Activated naive CD4-positive, alpha-beta T cell treated with anti-CD3 and anti-CD28 coated beads for 36 hours (primary cell): ENCODE measurements at regions not wholly inside any gene's neighbourhood (a gene's known extent, or its start where the extent isn't known, plus 50 kb on each side); places are given as distances from the start of the nearest gene placed in this dataset.

Experiments used
- CTCF ChIA-PET: fragments of 350-600 bp; sonication (Branson Sonifier 250); formaldehyde crosslinking; loops from one replicate; lab custom pipeline; 2021; ENCODE audit warnings: antibody characterized with exemption; lab: Charles Lee
- DNase-seq: peaks from one replicate; pipeline ENCODE4 v3.0.0-alpha.2; 2020
- H3K27ac Mint-ChIP-seq: one replicate; pipeline ENCODE4 v1.8.0; 2021; ENCODE audit warnings: mild to moderate bottlenecking, mixed read lengths
- H3K27me3 Mint-ChIP-seq: one replicate; pipeline ENCODE4 v1.8.0; 2021; ENCODE audit warnings: low read depth, mixed read lengths
- H3K36me3 Mint-ChIP-seq: one replicate; pipeline ENCODE4 v1.8.0; 2021; ENCODE audit warnings: low read depth, mixed read lengths
- H3K4me1 Mint-ChIP-seq: one replicate; pipeline ENCODE4 v1.8.0; 2021; ENCODE audit warnings: low read depth, mixed read lengths
- H3K4me3 Mint-ChIP-seq: one replicate; pipeline ENCODE4 v1.8.0; 2021; ENCODE audit warnings: mild to moderate bottlenecking, moderate library complexity, mixed read lengths
- H3K9me3 Mint-ChIP-seq: one replicate; pipeline ENCODE4 v1.8.0; 2021; ENCODE audit warnings: mixed read lengths
- intact Hi-C: fragments of 100-400 bp; cut with micrococcal nuclease; formaldehyde crosslinking; loops from one replicate; pipeline ENCODE4 v1.15.1; 2023

DNA sequence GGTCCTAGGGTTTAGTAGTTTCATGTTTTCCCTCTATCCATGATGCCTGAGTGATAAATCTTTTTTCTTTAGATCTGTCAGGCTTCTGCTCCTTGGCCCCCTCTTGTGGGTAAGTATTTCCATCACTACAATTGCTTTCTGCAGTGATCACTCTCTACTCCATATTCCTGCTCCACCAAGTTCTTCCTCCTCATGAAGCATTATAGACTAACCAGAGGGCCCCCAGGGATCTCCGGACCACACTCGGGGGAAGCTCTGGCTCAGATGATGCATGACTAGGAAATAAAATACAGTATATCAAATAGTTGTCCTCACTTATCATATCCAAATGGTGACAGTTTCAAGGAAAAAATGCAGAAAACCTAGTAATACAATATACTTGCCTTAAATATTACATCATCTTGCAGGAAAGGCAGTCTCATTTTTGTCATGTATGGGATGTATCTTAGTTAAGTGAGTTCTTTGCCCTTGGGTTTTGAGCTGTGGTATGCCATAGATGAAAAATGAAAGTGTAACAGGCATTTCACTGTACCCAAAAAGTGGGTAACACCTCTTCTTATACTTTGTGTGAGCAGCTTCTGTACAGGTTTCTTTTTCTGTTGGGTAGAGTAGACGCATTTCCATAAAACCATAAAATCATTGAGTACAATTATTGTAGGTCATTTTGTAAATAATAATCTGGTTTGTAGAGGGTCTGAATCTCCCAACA is 200.9 kb upstream of the EYA4 start:
- Mint-ChIP-seq H3K4me3 (no peak overlapping the region), H3K27ac (no peak overlapping the region), H3K27me3 (peaks cover 2% of the 10 kb centered on the region), H3K4me1 (no peaks in the 10 kb centered on the region), H3K9me3 (no peaks in the 10 kb centered on the region), H3K36me3 (no peaks in the 10 kb centered on the region)
- CTCF ChIA-PET: interaction anchor here (1.1 to 1.5 kb wide), 2 partner anchors 40 to 210 kb away, joined by 3 to 4 read pairs; no protein-coding TSS in a partner anchor
- DNase-seq: no peak
- intact Hi-C loops: loop anchor here (2.0 to 5.0 kb wide), 3 partner anchors 77 to 498 kb away; no protein-coding TSS in a partner anchor

DNA sequence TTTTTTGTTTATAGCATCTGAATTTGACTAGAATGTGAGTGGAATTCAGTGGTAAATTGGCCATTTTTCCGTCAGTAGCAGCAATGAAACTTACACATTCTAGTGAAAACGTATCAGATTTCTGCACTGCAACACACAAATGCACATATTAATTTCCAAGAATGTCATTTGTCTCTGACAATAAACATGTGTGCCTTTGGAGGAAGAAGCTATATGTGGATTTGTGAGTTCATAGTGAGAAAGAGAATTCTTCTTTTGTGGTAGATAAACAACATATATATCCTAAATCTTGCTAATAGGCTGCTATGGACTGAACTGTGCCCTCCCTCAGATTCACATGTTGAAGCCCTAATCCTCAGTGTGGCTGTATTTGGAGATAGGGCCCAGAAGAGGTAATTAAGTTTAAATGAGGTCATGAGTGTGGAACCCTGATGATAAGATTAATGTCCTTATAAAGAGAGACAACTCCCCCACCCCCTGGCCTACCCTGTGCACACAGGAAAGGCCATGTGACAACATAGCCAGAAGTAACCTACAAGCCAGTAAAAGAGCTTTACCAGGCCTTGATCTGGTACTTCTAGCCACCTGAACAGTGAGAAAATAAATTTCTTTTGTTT is 200.2 kb upstream of the EYA4 start:
- Mint-ChIP-seq H3K36me3 (no peaks in the 10 kb centered on the region), H3K9me3 (no peaks in the 10 kb centered on the region), H3K27ac (no peak overlapping the region), H3K27me3 (peaks cover 2% of the 10 kb centered on the region), H3K4me1 (no peaks in the 10 kb centered on the region), H3K4me3 (no peak overlapping the region)
- intact Hi-C loops: loop anchor here (2.0 to 5.0 kb wide), 3 partner anchors 78 to 499 kb away; no protein-coding TSS in a partner anchor
- CTCF ChIA-PET: interaction anchor here (1.1 to 1.5 kb wide), 2 partner anchors 40 to 211 kb away, joined by 3 to 4 read pairs; no protein-coding TSS in a partner anchor
- no peak for DNase-seq

DNA sequence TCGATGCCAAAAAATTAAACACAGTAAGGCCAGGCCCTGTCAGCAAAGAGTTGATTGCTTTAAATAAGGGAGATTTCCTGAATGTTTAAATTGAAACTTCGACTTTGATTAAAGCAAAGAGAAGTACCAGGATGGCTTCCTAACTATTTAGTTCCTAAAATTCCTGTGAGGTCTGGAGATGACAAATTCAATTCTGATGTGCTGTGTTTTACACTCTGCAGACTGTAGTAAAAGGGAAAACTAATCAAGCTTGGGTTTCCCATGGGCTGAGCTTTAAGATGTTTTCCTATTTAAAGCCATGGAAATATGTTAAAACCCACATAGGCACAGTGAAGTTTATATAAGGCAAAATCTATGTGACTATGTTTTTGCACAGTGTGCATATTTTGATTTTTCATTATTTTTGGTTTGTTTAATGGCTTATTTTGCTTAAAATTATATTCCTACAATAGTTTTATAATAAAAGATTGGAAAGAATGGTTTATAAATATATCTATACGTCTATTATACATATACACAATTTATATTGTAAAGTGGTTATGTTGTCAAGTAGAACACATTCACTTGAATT is 198.5 kb upstream of the EYA4 start:
- DNase-seq: no peak
- Mint-ChIP-seq H3K4me3 (no peak overlapping the region), H3K4me1 (no peaks in the 10 kb centered on the region), H3K27ac (no peak overlapping the region), H3K27me3 (peaks cover 2% of the 10 kb centered on the region), H3K36me3 (no peaks in the 10 kb centered on the region), H3K9me3 (no peaks in the 10 kb centered on the region)
- intact Hi-C loops: loop anchor here (5.0 kb wide), 2 partner anchors 220 to 500 kb away; no protein-coding TSS in a partner anchor
- CTCF ChIA-PET: interaction anchor here (0.7 kb wide), 1 partner anchor 41 kb away, joined by 3 read pairs; no protein-coding TSS in a partner anchor

DNA sequence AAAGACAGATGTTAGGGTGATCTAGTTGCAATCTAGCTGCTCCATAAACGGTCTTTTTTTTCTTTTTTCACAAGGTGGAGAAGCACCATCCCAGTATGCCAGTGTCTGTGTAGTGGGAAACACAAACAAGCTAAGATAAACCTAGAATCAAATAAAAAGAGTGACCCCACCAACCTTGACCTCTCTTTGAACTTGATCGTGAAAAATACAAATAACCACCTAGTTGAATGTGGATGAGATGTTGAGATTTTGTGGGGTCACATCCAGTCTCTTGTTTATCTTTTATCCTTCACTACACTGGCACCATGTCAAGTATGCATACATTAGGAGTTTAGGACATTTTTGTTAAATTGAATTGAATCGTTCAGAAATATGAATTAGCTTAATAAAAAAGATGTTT is 194.6 kb upstream of the EYA4 start:
- intact Hi-C loops: no loop called here
- H3K4me1 Mint-ChIP-seq: no peaks in the 10 kb centered on the region
- H3K4me3 Mint-ChIP-seq: no peak overlapping the region
- H3K27me3 Mint-ChIP-seq: peaks cover 2% of the 10 kb centered on the region
- no peaks in the 10 kb centered on the region for H3K36me3 Mint-ChIP-seq
- H3K9me3 Mint-ChIP-seq: no peaks in the 10 kb centered on the region
- CTCF ChIA-PET: no interaction called here
- no peak for DNase-seq
- H3K27ac Mint-ChIP-seq: no peak overlapping the region

DNA sequence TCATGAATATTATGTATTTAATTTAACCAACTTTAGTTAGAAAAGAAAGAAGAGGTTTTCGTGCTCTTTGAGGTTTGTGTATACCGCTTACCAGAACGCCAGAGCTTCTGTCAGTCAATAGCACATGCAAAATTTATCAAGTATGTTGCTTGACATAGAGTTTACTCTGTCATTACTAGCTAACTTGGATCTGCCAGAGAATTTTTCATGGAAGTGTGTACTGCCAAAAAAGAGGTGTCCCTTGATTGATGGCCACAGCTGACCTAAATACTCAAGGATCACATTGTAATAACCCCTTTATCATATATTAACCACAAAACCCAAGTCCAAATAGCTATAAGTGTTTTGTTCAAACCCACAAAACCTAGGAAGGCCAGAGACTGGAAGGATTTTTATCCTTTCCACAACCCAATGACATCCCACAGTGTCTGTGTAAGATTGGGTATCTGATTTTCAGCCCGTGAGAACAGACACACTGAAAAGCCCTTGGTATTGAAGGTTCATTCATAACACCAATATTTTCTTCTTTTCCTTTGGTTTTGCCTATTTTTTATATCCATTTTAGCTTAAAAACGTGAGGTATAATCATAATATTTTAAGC is 194.0 kb upstream of the EYA4 start:
- Mint-ChIP-seq H3K9me3 (no peaks in the 10 kb centered on the region), H3K4me3 (no peak overlapping the region)
- CTCF ChIA-PET: interaction anchor here (1.4 kb wide), 1 partner anchor 216 kb away, joined by 5 read pairs; no protein-coding TSS in a partner anchor

DNA sequence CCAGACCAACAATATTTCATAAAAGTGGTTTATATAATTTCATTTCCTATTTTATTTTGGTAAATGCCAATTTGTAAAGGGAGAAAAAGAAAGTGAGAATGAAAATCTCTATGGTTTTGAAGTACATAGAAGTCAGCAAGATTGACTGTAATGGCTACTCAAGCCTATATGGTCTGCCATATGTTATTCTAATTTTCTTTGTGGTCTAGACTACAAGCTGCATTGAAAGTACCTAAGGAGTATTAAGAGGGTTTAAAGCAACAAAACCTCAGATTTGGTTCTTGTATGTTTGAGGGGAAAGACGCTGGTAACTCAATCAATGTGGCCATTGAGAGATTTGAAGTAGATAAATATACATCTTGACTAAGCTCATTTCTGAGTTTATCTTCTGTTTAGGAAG is 193.5 kb upstream of the EYA4 start:
- Mint-ChIP-seq H3K27me3 (peaks cover 2% of the 10 kb centered on the region), H3K4me1 (no peaks in the 10 kb centered on the region), H3K4me3 (no peak overlapping the region), H3K27ac (no peak overlapping the region), H3K9me3 (no peaks in the 10 kb centered on the region), H3K36me3 (no peaks in the 10 kb centered on the region)
- intact Hi-C loops: no loop called here
- CTCF ChIA-PET: interaction anchor here (1.4 kb wide), 1 partner anchor 217 kb away, joined by 5 read pairs; no protein-coding TSS in a partner anchor
- DNase-seq: no peak

More for the DNA sequence above, 194.0 kb upstream of the EYA4 start:
- Mint-ChIP-seq H3K27me3 (peaks cover 2% of the 10 kb centered on the region), H3K4me1 (no peaks in the 10 kb centered on the region), H3K27ac (no peak overlapping the region), H3K36me3 (no peaks in the 10 kb centered on the region)
- DNase-seq: no peak
- intact Hi-C loops: no loop called here

DNA sequence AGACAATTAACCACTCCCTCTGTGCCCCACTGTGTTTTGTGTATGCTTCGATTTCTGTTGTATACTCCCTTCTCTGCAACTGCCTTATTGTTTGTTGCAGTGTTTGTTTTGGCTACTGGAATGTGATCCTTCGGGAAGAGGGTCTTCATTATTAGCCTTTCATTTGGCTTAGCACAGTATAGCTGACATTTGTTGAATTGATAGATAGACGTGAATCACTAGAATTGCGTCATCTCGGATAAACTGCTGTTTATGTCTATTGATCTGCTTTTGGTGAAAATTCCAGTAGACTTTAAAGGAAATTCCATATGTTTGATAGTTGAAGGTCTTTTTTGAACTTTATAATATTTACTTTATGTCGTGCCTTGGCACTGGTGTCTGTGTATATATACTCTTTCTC is 189.9 kb upstream of the EYA4 start:
- H3K36me3 Mint-ChIP-seq: no peaks in the 10 kb centered on the region
- no peak for DNase-seq
- intact Hi-C loops: no loop called here
- H3K4me3 Mint-ChIP-seq: no peak overlapping the region
- no peaks in the 10 kb centered on the region for H3K9me3 Mint-ChIP-seq
- H3K27me3 Mint-ChIP-seq: peaks cover 8% of the 10 kb centered on the region
- no peaks in the 10 kb centered on the region for H3K4me1 Mint-ChIP-seq
- no peak overlapping the region for H3K27ac Mint-ChIP-seq
- CTCF ChIA-PET: no interaction called here

DNA sequence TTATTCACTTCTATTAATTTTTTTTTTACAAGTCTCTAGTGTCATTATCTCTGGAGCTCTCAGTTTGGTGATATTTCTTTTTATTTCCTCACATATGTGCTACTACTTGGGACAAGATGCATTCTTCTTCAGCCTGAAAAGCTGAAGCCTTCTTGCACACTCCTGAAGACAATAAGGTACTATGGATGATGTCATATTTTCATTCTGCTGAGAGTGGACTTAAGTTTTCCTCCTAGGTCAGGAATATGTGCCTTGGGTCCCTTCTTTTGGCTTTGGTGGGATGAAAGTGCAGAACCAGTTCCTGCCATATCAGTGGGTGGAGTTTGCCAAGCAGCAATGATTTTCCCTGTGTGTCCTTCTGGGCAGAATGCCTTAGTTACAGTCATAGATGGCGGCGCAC is 188.7 kb upstream of the EYA4 start:
- Mint-ChIP-seq H3K27ac (no peak overlapping the region), H3K36me3 (no peaks in the 10 kb centered on the region), H3K4me3 (no peak overlapping the region), H3K9me3 (no peaks in the 10 kb centered on the region), H3K4me1 (no peaks in the 10 kb centered on the region), H3K27me3 (peaks cover 8% of the 10 kb centered on the region)
- intact Hi-C loops: no loop called here
- DNase-seq: no peak
- CTCF ChIA-PET: no interaction called here

DNA sequence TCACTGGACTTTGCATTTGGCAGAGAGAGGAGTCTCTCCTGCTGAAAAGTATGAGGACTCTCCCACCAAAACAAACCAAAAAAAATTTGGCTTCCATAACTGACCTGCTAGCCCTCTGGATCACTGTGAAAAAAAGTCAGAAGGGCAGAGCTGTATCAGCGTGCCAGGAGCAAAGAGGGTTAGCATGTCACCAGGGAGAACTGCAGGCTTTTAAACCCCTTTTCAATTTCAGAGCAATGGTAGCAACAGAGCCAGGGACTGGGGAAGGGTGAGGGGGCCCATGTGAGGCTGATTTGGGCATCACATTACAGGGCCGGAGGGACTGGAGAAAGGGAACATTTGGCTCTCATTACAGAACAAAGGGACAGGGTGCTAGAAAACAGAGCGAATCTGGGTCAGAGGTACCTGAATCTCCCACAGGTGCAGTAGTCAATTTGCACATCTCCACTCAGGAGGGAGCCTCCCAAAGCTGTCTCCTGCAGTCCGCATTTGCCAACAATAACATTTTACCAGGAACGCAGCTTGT is 185.7 kb upstream of the EYA4 start:
- CTCF ChIA-PET: no interaction called here
- H3K4me3 Mint-ChIP-seq: no peak overlapping the region
- no peaks in the 10 kb centered on the region for H3K36me3 Mint-ChIP-seq
- H3K27me3 Mint-ChIP-seq: peaks cover 10% of the 10 kb centered on the region
- DNase-seq: no peak
- no peaks in the 10 kb centered on the region for H3K9me3 Mint-ChIP-seq
- no peak overlapping the region for H3K27ac Mint-ChIP-seq
- intact Hi-C loops: no loop called here
- H3K4me1 Mint-ChIP-seq: no peaks in the 10 kb centered on the region

DNA sequence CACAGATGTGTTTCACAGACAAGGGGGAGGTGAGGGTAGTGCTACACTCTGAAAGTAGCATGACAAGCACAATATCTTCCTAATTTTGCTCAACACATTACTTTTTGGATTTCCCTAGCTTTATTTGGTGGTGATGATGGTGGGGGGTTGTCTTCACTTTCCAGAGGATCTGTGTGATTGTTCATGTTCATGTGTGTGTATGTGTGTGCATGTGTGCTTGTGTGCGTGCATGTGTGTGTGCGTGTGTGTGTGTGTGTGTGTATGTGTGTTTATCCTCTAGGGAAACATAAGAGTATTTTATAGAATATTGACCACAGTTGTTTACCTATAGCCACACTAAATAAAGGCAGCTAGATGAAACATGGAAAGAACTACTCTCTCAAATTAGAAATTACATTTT is 183.8 kb upstream of the EYA4 start:
- DNase-seq: no peak
- Mint-ChIP-seq H3K4me1 (no peaks in the 10 kb centered on the region), H3K27me3 (peaks cover 10% of the 10 kb centered on the region), H3K27ac (no peak overlapping the region), H3K36me3 (no peaks in the 10 kb centered on the region), H3K4me3 (no peak overlapping the region), H3K9me3 (no peaks in the 10 kb centered on the region)
- intact Hi-C loops: no loop called here
- CTCF ChIA-PET: no interaction called here

DNA sequence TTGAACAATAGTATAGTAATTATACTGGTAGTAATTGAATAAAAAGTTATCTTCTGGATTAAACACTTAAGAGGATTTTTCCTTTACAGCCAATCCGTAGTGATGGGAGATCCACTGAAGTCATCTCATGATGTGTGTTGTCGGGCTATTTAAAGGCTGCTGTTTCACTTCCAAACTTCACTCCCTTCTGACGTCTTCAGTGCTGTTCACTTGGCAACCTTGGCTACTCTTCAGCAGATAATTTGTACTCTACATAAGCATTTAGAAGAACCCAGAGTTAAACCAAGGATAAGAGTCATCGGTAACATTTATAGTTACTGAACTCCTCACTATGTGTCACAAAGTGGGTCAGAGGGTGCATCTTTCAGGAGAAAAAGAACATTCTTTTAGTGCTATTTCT is 179.1 kb upstream of the EYA4 start:
- no peak overlapping the region for H3K27ac Mint-ChIP-seq
- CTCF ChIA-PET: interaction anchor here (0.6 kb wide), 1 partner anchor 281 kb away, joined by 5 read pairs; no protein-coding TSS in a partner anchor
- intact Hi-C loops: no loop called here

DNA sequence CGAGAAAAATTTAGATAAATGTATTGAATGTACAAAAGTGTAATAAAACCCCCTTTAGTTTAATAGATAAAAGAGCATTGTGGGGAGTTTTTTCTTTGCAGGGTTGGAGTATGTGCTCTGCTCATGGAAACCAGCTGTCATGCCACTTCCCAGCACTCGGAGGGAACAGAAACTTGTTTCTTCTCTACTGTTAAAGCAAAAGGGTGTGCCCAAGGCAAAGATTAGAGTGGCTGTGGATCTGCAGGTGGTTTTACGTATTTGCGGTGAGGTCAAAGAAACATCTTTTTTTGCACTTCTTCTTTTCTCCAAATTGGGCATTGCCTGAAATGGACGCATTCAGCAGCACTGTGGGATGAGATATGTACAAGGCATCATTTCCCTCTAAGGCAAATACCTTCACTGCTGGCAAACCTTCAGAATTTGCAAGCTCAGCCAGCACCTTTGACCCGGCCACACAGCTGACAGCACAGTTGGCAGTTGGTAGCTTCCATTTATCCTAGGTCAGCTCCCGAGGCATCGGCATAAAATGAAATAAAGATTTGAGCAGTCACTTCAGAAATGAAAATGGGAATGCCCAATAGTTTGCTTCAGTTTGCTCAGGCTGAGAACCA is 178.4 kb upstream of the EYA4 start:
- CTCF ChIA-PET: no interaction called here
- no peaks in the 10 kb centered on the region for H3K4me1 Mint-ChIP-seq
- no peak for DNase-seq
- H3K9me3 Mint-ChIP-seq: no peaks in the 10 kb centered on the region
- peaks cover 6% of the 10 kb centered on the region for H3K27me3 Mint-ChIP-seq
- intact Hi-C loops: no loop called here
- no peak overlapping the region for H3K27ac Mint-ChIP-seq
- H3K36me3 Mint-ChIP-seq: no peaks in the 10 kb centered on the region
- H3K4me3 Mint-ChIP-seq: no peak overlapping the region

More for the DNA sequence above, 179.1 kb upstream of the EYA4 start:
- Mint-ChIP-seq H3K9me3 (no peaks in the 10 kb centered on the region), H3K36me3 (no peaks in the 10 kb centered on the region), H3K27me3 (peaks cover 3% of the 10 kb centered on the region), H3K4me1 (no peaks in the 10 kb centered on the region), H3K4me3 (no peak overlapping the region)
- no peak for DNase-seq
